ENCODE measurements at regions not wholly inside any gene's neighbourhood (a gene's known extent, or its start where the extent isn't known, plus 50 kb on each side); places are given as distances from the start of the nearest gene placed in this dataset.

- TF ChIP-seq CTCF (IDR thresholded peaks at IDR 0.05) (no peak), POLR2A (IDR thresholded peaks at IDR 0.05) (no peak)
Observed at GRCh38 chr14:26056036-26056616, 541.7 kb downstream of the NOVA1 start.
